Right atrium auricular region (tissue), 2 donors: ENCODE measurements at regions not wholly inside any gene's neighbourhood (a gene's known extent, or its start where the extent isn't known, plus 50 kb on each side); places are given as distances from the start of the nearest gene placed in this dataset.

ENCODE experiments used
- DNase-seq: peaks from one replicate; pipeline ENCODE4 v3.0.0-alpha.2; 2019; ENCODE audit warnings: low spot score
- H3K27ac ChIP-seq, 2 donors: fragments of 200-600 bp; sonication (generic); 1 replicate in 1 of 2; 2 replicates in 1 of 2; pipeline ENCODE4 v1.5.1; 2016 to 2019
- H3K27me3 ChIP-seq, 2 donors: fragments of 200-600 bp; sonication (generic); one replicate each; pipeline versions ENCODE4 v1.5.1 to v1.6.0; 2017 to 2019
- H3K36me3 ChIP-seq: fragments of 200-600 bp; sonication (generic); one replicate; pipeline ENCODE4 v1.5.1; 2016
- H3K4me1 ChIP-seq, 2 donors: fragments of 200-600 bp; sonication (generic); one replicate each; pipeline versions ENCODE4 v1.5.1 to v1.6.0; 2017 to 2019
- H3K4me3 ChIP-seq, 2 donors: fragments of 200-600 bp; sonication (generic); 1 replicate in 1 of 2; 2 replicates in 1 of 2; pipeline ENCODE4 v1.5.1; 2017 to 2019; ENCODE audit warnings: mild to moderate bottlenecking in 1 of 2, moderate library complexity in 1 of 2
- H3K9me3 ChIP-seq, 2 donors: fragments of 200-600 bp; sonication (generic); one replicate each; pipeline ENCODE4 v1.5.1; 2019
- TF ChIP-seq, protein P1 (sequence below), 2 donors: fragments of 200-600 bp; sonication (generic); IDR thresholded peaks; one replicate each; pipeline ENCODE4 v1.5.1; 2019; ENCODE audit warnings: antibody characterized with exemption in 2 of 2

- H3K36me3 ChIP-seq, result no peaks in the 10 kb centered on the region
- DNase-seq, result no peak
- H3K27me3 ChIP-seq, result no peaks in the 10 kb centered on the region
- TF ChIP-seq, protein P1, sequence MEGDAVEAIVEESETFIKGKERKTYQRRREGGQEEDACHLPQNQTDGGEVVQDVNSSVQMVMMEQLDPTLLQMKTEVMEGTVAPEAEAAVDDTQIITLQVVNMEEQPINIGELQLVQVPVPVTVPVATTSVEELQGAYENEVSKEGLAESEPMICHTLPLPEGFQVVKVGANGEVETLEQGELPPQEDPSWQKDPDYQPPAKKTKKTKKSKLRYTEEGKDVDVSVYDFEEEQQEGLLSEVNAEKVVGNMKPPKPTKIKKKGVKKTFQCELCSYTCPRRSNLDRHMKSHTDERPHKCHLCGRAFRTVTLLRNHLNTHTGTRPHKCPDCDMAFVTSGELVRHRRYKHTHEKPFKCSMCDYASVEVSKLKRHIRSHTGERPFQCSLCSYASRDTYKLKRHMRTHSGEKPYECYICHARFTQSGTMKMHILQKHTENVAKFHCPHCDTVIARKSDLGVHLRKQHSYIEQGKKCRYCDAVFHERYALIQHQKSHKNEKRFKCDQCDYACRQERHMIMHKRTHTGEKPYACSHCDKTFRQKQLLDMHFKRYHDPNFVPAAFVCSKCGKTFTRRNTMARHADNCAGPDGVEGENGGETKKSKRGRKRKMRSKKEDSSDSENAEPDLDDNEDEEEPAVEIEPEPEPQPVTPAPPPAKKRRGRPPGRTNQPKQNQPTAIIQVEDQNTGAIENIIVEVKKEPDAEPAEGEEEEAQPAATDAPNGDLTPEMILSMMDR (IDR thresholded peaks at IDR 0.05), result no peak
- H3K9me3 ChIP-seq, result no peaks in the 10 kb centered on the region
- no peak overlapping the region for H3K27ac ChIP-seq
- peaks cover 0 to 11% of the 10 kb centered on the region in 2 donors for H3K4me1 ChIP-seq
- no peak overlapping the region for H3K4me3 ChIP-seq
Observed at GRCh38 chr15:69842851-69843250, 254.9 kb downstream of the TLE3 start.

DNA sequence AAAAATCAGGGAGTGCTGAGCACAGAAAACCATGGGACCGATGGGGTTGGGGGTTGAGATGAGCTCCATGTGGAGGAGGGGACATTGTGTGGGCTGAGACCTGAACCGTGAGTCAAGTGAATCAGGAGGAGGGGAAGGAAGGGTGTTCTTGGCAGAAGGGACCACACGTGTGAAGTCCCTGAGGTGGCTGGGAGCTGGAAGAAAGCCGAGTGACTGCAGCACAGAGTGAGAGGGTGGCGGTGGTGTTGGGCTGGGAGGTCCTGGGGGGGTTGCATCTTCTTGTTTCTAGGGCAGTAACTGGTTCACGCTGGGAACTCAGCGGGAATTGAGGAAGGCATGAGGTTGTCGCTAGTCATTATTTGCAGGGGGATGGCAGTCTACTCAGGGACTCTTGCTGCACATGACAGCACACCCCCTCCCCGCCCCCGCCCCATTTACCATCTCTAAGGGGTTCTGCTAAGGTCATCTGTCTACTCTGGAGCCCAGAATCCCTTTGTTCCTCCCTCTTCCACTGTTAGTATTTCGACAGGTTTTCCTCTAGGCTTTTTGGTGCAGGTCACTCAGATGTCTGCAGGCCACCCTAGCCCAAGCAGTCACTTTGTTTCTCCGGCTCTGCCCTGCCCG lies 254.3 kb downstream of the TLE3 start:
- H3K36me3 ChIP-seq, result no peaks in the 10 kb centered on the region
- TF ChIP-seq, protein P1 (IDR thresholded peaks at IDR 0.05), result no peak
- peak overlapping the region in 1 of 2 donors; percentile 36 for H3K27ac ChIP-seq
- H3K4me3 ChIP-seq, result no peak overlapping the region
- peaks cover 0 to 11% of the 10 kb centered on the region in 2 donors for H3K4me1 ChIP-seq
- DNase-seq, result no peak
- no peaks in the 10 kb centered on the region for H3K27me3 ChIP-seq
- H3K9me3 ChIP-seq, result no peaks in the 10 kb centered on the region

DNA sequence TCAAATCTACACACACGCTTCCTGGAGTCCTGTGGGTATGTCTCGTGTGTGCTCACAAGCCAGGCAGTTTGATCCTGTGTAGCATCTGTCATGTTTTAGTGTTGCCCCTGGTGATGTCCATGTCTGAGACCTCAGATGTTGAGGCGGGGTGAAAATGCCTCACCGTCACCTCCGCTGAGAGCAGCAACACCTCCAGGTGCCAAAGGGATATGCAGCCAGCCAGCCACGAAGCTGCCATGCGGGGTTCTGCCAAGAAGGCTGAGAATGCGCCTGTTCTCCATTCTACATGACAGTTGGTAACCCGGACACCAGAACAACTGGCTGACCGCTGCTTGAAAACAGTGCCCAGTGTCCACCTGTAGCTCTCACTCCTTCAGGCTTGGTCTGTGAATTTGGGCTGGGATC lies 253.8 kb downstream of the TLE3 start:
- no peaks in the 10 kb centered on the region for H3K9me3 ChIP-seq
- peaks cover 0 to 11% of the 10 kb centered on the region in 2 donors for H3K4me1 ChIP-seq
- no peak overlapping the region for H3K4me3 ChIP-seq
- no peaks in the 10 kb centered on the region for H3K27me3 ChIP-seq
- peak; percentile 65 for DNase-seq
- H3K36me3 ChIP-seq, result no peaks in the 10 kb centered on the region
- TF ChIP-seq, protein P1 (IDR thresholded peaks at IDR 0.05), result no peak
- peak overlapping the region in 1 of 2 donors; percentile 36 for H3K27ac ChIP-seq

DNA sequence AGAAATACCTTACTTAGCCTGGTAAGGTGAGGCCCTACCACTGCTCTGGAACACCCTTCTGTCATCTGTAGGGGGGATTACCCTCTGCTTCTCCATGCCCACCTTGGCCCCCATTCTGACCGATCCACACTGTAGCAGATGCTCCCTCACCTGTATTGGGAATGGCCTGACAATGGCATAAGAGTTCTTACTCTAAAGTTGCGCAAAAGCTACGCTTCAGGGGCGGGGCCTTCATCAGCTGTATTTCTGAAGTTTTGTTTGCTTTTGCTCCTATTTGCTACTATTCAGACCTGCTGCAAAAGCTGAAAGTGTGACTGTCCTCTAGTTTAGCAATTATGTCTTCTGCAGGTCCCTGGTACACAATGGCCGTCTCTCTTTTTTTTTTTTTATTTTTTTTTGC lies 252.6 kb downstream of the TLE3 start:
- Histone ChIP-seq H3K27me3 (no peaks in the 10 kb centered on the region), H3K36me3 (no peaks in the 10 kb centered on the region), H3K9me3 (no peaks in the 10 kb centered on the region), H3K4me3 (no peak overlapping the region), H3K4me1 (peaks cover 0 to 11% of the 10 kb centered on the region in 2 donors), H3K27ac (no peak overlapping the region)
- TF ChIP-seq, protein P1 (IDR thresholded peaks at IDR 0.05), result no peak
- no peak for DNase-seq

- no peaks in the 10 kb centered on the region for H3K36me3 ChIP-seq
- H3K4me1 ChIP-seq, result peaks cover 0 to 3% of the 10 kb centered on the region in 2 donors
- H3K27me3 ChIP-seq, result no peaks in the 10 kb centered on the region
- no peak overlapping the region for H3K27ac ChIP-seq
- DNase-seq, result no peak
- no peaks in the 10 kb centered on the region for H3K9me3 ChIP-seq
- no peak overlapping the region for H3K4me3 ChIP-seq
- TF ChIP-seq, protein P1 (IDR thresholded peaks at IDR 0.05), result no peak
Observed at GRCh38 chr15:69847625-69848024, 250.1 kb downstream of the TLE3 start.

DNA sequence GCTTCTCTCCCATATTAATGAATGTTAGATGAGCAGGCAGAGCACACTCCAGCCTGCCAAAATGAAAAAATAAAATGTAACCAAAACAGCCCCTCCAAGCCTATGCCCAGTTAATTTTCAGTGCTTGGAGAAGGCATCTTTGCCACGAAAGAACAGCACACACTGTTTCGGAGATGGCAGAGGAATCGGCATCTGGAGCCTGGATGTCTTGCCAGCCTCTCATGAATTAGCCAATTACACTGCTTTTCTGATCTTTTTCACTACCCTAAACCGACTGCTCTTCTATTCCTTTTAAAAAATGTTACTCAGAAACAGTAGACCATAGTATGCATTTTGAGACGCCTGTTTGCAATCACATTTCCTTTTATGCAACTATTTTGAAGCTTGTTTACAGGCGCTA lies 249.6 kb downstream of the TLE3 start:
- TF ChIP-seq, protein P1 (IDR thresholded peaks at IDR 0.05), result no peak
- no peaks in the 10 kb centered on the region for H3K27me3 ChIP-seq
- H3K4me1 ChIP-seq, result peaks cover 0 to 3% of the 10 kb centered on the region in 2 donors
- no peak overlapping the region for H3K27ac ChIP-seq
- DNase-seq, result no peak
- no peaks in the 10 kb centered on the region for H3K9me3 ChIP-seq
- H3K36me3 ChIP-seq, result no peaks in the 10 kb centered on the region
- no peak overlapping the region for H3K4me3 ChIP-seq
